ENCODE measurements at regions not wholly inside any gene's neighbourhood (a gene's known extent, or its start where the extent isn't known, plus 50 kb on each side); places are given as distances from the start of the nearest gene placed in this dataset.

DNA sequence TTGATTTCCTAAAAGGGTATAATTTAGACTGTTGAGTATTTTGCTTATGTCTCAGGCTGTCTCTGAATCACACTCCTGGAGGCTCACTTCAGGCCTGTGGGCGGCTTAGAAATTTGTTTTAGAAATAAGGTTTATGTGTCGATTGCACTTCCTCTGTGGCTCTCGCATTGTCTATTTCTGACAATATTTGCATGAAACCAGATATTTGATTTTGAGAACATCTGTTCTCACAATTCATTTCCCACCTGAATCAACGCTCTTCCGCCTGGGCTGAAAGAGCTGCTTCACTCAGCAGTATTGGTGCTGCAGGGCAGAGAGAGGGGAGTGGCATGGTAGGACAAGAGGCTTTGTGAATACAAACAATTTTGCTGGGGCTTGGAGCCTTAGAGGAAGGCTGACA lies 262.0 kb downstream of the ADRA2A start (continued):
- TF ChIP-seq, protein P1, sequence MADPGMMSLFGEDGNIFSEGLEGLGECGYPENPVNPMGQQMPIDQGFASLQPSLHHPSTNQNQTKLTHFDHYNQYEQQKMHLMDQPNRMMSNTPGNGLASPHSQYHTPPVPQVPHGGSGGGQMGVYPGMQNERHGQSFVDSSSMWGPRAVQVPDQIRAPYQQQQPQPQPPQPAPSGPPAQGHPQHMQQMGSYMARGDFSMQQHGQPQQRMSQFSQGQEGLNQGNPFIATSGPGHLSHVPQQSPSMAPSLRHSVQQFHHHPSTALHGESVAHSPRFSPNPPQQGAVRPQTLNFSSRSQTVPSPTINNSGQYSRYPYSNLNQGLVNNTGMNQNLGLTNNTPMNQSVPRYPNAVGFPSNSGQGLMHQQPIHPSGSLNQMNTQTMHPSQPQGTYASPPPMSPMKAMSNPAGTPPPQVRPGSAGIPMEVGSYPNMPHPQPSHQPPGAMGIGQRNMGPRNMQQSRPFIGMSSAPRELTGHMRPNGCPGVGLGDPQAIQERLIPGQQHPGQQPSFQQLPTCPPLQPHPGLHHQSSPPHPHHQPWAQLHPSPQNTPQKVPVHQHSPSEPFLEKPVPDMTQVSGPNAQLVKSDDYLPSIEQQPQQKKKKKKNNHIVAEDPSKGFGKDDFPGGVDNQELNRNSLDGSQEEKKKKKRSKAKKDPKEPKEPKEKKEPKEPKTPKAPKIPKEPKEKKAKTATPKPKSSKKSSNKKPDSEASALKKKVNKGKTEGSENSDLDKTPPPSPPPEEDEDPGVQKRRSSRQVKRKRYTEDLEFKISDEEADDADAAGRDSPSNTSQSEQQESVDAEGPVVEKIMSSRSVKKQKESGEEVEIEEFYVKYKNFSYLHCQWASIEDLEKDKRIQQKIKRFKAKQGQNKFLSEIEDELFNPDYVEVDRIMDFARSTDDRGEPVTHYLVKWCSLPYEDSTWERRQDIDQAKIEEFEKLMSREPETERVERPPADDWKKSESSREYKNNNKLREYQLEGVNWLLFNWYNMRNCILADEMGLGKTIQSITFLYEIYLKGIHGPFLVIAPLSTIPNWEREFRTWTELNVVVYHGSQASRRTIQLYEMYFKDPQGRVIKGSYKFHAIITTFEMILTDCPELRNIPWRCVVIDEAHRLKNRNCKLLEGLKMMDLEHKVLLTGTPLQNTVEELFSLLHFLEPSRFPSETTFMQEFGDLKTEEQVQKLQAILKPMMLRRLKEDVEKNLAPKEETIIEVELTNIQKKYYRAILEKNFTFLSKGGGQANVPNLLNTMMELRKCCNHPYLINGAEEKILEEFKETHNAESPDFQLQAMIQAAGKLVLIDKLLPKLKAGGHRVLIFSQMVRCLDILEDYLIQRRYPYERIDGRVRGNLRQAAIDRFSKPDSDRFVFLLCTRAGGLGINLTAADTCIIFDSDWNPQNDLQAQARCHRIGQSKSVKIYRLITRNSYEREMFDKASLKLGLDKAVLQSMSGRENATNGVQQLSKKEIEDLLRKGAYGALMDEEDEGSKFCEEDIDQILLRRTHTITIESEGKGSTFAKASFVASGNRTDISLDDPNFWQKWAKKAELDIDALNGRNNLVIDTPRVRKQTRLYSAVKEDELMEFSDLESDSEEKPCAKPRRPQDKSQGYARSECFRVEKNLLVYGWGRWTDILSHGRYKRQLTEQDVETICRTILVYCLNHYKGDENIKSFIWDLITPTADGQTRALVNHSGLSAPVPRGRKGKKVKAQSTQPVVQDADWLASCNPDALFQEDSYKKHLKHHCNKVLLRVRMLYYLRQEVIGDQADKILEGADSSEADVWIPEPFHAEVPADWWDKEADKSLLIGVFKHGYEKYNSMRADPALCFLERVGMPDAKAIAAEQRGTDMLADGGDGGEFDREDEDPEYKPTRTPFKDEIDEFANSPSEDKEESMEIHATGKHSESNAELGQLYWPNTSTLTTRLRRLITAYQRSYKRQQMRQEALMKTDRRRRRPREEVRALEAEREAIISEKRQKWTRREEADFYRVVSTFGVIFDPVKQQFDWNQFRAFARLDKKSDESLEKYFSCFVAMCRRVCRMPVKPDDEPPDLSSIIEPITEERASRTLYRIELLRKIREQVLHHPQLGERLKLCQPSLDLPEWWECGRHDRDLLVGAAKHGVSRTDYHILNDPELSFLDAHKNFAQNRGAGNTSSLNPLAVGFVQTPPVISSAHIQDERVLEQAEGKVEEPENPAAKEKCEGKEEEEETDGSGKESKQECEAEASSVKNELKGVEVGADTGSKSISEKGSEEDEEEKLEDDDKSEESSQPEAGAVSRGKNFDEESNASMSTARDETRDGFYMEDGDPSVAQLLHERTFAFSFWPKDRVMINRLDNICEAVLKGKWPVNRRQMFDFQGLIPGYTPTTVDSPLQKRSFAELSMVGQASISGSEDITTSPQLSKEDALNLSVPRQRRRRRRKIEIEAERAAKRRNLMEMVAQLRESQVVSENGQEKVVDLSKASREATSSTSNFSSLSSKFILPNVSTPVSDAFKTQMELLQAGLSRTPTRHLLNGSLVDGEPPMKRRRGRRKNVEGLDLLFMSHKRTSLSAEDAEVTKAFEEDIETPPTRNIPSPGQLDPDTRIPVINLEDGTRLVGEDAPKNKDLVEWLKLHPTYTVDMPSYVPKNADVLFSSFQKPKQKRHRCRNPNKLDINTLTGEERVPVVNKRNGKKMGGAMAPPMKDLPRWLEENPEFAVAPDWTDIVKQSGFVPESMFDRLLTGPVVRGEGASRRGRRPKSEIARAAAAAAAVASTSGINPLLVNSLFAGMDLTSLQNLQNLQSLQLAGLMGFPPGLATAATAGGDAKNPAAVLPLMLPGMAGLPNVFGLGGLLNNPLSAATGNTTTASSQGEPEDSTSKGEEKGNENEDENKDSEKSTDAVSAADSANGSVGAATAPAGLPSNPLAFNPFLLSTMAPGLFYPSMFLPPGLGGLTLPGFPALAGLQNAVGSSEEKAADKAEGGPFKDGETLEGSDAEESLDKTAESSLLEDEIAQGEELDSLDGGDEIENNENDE (IDR thresholded peaks at IDR 0.05; ENCODE audit: insufficient replicate concordance, low read length): no peak
- TF ChIP-seq, protein P2, sequence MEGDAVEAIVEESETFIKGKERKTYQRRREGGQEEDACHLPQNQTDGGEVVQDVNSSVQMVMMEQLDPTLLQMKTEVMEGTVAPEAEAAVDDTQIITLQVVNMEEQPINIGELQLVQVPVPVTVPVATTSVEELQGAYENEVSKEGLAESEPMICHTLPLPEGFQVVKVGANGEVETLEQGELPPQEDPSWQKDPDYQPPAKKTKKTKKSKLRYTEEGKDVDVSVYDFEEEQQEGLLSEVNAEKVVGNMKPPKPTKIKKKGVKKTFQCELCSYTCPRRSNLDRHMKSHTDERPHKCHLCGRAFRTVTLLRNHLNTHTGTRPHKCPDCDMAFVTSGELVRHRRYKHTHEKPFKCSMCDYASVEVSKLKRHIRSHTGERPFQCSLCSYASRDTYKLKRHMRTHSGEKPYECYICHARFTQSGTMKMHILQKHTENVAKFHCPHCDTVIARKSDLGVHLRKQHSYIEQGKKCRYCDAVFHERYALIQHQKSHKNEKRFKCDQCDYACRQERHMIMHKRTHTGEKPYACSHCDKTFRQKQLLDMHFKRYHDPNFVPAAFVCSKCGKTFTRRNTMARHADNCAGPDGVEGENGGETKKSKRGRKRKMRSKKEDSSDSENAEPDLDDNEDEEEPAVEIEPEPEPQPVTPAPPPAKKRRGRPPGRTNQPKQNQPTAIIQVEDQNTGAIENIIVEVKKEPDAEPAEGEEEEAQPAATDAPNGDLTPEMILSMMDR (IDR thresholded peaks at IDR 0.05; ENCODE audit: control extremely low read depth in 1 of 3, insufficient read depth in 1 of 3, low read depth in 1 of 3, low read length in 3 of 3): no peak
- TF ChIP-seq YY1 (IDR thresholded peaks at IDR 0.05; ENCODE audit: low read depth, low read length) (no peak), TEAD4 (IDR thresholded peaks at IDR 0.05; ENCODE audit: low read depth, low read length) (no peak), POU5F1 (IDR thresholded peaks at IDR 0.05; ENCODE audit: low read depth, low read length) (no peak), CHD1 (IDR thresholded peaks at IDR 0.05; ENCODE audit: low read depth, low read length) (no peak), MAFK (IDR thresholded peaks at IDR 0.05; ENCODE audit: low read depth, low read length) (no peak), NANOG (IDR thresholded peaks at IDR 0.05; ENCODE audit: insufficient read depth, low read depth, low read length, poor library complexity, severe bottlenecking) (no peak), EZH2 (IDR thresholded peaks at IDR 0.05; ENCODE audit: low read depth, low read length, severe bottlenecking) (no peak), CHD2 (IDR thresholded peaks at IDR 0.05; ENCODE audit: low read length) (no peak)

All from H1 (cell line).